ENCODE measurements at regions not wholly inside any gene's neighbourhood (a gene's known extent, or its start where the extent isn't known, plus 50 kb on each side); places are given as distances from the start of the nearest gene placed in this dataset.

DNA sequence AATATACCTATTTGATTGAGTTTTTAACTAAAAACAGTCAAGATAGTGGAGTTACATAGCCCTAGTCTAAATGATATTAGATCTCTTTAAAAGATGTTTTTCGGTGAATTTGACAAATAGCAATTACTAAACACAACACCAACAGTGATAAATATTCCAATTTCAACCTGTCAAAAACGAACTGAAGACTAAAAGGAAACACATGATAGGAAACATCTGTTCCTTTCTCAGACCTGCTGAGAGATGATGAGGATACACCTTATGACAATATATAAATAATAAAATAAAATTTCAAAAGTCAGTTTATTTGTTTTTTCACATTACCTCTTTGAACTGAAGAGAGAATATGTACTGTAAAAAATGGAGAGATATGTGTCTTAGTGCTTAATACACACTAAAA is 232.7 kb downstream of the RASSF9 start:
- H3K9ac ChIP-seq (ENCODE audit: insufficient read depth in 1 of 2, low read depth in 2 of 2, low read length in 2 of 2): no peak overlapping the region
- H3K9me1 ChIP-seq (ENCODE audit: control insufficient read depth, insufficient read depth, low read length): no peaks in the 10 kb centered on the region
- FAIRE-seq (no peak), DNase-seq (ENCODE audit: extremely low read depth in 1 of 4, low spot score in 3 of 4) (no peak), ATAC-seq (no peak)
- H3K27me3 ChIP-seq (ENCODE audit: control insufficient read depth in 2 of 2, insufficient read depth in 2 of 2, low read length in 2 of 2): no peaks in the 10 kb centered on the region
- no peaks in the 10 kb centered on the region for H3K4me1 ChIP-seq (replicated peaks in 1 of 2; ENCODE audit: control insufficient read depth in 2 of 2, insufficient read depth in 2 of 2, low read length in 2 of 2)
- H4K20me1 ChIP-seq (replicated peaks; ENCODE audit: control insufficient read depth, insufficient read depth, low read length): no peaks in the 10 kb centered on the region
- H3K4me3 ChIP-seq: no peak overlapping the region
- no peaks in the 10 kb centered on the region for H3K36me3 ChIP-seq (ENCODE audit: control insufficient read depth, insufficient read depth, low read length)
- no peaks in the 10 kb centered on the region for H3K79me2 ChIP-seq (ENCODE audit: control insufficient read depth, insufficient read depth, low read length)
- ChIA-PET POLR2A (no interaction called here), CTCF (ENCODE audit: low intra/inter-chr PET ratio) (no interaction called here)
- 0% methylated on average over 2 of the region's 2 CpGs for WGBS (ENCODE audit: insufficient coverage, low coverage, missing lambda C conversion rate)
- no TSS peak for BruUV-seq (replicated peaks)
- TF ChIP-seq ZNF584 (CRISPR knock-in tag; IDR thresholded peaks at IDR 0.05; ENCODE audit: low read depth) (no peak), BCOR (IDR thresholded peaks at IDR 0.05) (no peak), JUNB (CRISPR knock-in tag; conservative IDR thresholded peaks at IDR 0.05) (no peak), ELF4 (CRISPR knock-in tag; IDR thresholded peaks at IDR 0.05) (no peak), HMG20B (CRISPR knock-in tag; IDR thresholded peaks at IDR 0.05) (no peak), KLF1 (tag; IDR thresholded peaks at IDR 0.05) (no peak), PURB (CRISPR knock-in tag; IDR thresholded peaks at IDR 0.05; ENCODE audit: low read depth) (no peak), MAZ (CRISPR knock-in tag; conservative IDR thresholded peaks at IDR 0.05 in 1 of 2, IDR thresholded peaks at IDR 0.05 in 1 of 2) (no peak)
- TF ChIP-seq, protein P1, sequence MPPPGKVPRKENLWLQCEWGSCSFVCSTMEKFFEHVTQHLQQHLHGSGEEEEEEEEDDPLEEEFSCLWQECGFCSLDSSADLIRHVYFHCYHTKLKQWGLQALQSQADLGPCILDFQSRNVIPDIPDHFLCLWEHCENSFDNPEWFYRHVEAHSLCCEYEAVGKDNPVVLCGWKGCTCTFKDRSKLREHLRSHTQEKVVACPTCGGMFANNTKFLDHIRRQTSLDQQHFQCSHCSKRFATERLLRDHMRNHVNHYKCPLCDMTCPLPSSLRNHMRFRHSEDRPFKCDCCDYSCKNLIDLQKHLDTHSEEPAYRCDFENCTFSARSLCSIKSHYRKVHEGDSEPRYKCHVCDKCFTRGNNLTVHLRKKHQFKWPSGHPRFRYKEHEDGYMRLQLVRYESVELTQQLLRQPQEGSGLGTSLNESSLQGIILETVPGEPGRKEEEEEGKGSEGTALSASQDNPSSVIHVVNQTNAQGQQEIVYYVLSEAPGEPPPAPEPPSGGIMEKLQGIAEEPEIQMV (tag; conservative IDR thresholded peaks at IDR 0.05; ENCODE audit: low read depth): no peak
- TF ChIP-seq, protein P2, sequence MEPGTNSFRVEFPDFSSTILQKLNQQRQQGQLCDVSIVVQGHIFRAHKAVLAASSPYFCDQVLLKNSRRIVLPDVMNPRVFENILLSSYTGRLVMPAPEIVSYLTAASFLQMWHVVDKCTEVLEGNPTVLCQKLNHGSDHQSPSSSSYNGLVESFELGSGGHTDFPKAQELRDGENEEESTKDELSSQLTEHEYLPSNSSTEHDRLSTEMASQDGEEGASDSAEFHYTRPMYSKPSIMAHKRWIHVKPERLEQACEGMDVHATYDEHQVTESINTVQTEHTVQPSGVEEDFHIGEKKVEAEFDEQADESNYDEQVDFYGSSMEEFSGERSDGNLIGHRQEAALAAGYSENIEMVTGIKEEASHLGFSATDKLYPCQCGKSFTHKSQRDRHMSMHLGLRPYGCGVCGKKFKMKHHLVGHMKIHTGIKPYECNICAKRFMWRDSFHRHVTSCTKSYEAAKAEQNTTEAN (CRISPR knock-in tag; IDR thresholded peaks at IDR 0.05): no peak
- in situ Hi-C loops (cut with MboI) (no loop called here), intact Hi-C loops (cut with micrococcal nuclease) (no loop called here)
- no peak overlapping the region for H2AFZ ChIP-seq (ENCODE audit: low read depth, low read length)
- H3K27ac ChIP-seq (ENCODE audit: extremely low read depth, low read depth, low read length): no peak overlapping the region
- H3K4me2 ChIP-seq (ENCODE audit: insufficient read depth, low read length): no peak overlapping the region
- no peaks in the 10 kb centered on the region; the same call in 1 of the 2 replicates for H3K9me3 ChIP-seq (replicated peaks; ENCODE audit: control insufficient read depth, insufficient read depth, low read depth, low read length)

Measured in K562 (cell line).